Neural cell (in vitro differentiated cells): ENCODE measurements at regions not wholly inside any gene's neighbourhood (a gene's known extent, or its start where the extent isn't known, plus 50 kb on each side); places are given as distances from the start of the nearest gene placed in this dataset.

Experiments used
- H2AFZ ChIP-seq: fragments of 200-600, 300-800 bp; sonication (generic), shearing (Covaris generic); 2 replicates; pipeline ENCODE4 v1.6.0; 2014; ENCODE audit warnings: low read depth, mild to moderate bottlenecking, antibody characterized with exemption, low read length, moderate library complexity
- H3F3A ChIP-seq: fragments of 200-600 bp; shearing (Covaris generic); 2 replicates; pipeline ENCODE4 v1.6.1; 2016; ENCODE audit warnings: mild to moderate bottlenecking, moderate library complexity, mixed read lengths, antibody characterized with exemption, low read length; ENCODE audit not compliant: insufficient read depth, poor library complexity, severe bottlenecking
- H3K27ac ChIP-seq: fragments of 200-600, 300-800 bp; sonication (generic), shearing (Covaris generic); 2 replicates; pipeline ENCODE4 v1.5.1; 2014; ENCODE audit warnings: mild to moderate bottlenecking, low read length, moderate library complexity
- H3K27me3 ChIP-seq: fragments of 300-800, 200-600 bp; sonication (generic), shearing (Covaris generic); 2 replicates; pipeline ENCODE4 v1.6.0; 2014; ENCODE audit warnings: mild to moderate bottlenecking, low read depth, low read length, moderate library complexity; ENCODE audit not compliant: insufficient read depth
- H3K36me3 ChIP-seq: fragments of 300-800, 200-600 bp; sonication (generic), shearing (Covaris generic); 2 replicates; pipeline ENCODE4 v1.5.1; 2014; ENCODE audit warnings: mild to moderate bottlenecking, antibody characterized with exemption, low read length, moderate library complexity; ENCODE audit not compliant: insufficient read depth
- H3K4me2 ChIP-seq: fragments of 300-800, 200-600 bp; sonication (generic), shearing (Covaris generic); 2 replicates; pipeline ENCODE4 v1.6.0; 2014; ENCODE audit warnings: mild to moderate bottlenecking, low read length
- H3K4me3 ChIP-seq: fragments of 300-800, 200-600 bp; sonication (generic), shearing (Covaris generic); 2 replicates; pipeline ENCODE4 v1.5.1; 2014; ENCODE audit warnings: mild to moderate bottlenecking, low read length, moderate library complexity
- H3K79me2 ChIP-seq: fragments of 200-600 bp; shearing (Covaris generic); replicated peaks from 2 replicates; pipeline ENCODE4 v1.6.0; 2014; ENCODE audit warnings: mild to moderate bottlenecking, low read length, moderate library complexity; ENCODE audit not compliant: insufficient read depth
- H3K9ac ChIP-seq: fragments of 300-800, 200-600 bp; sonication (generic), shearing (Covaris generic); 2 replicates; pipeline ENCODE4 v1.6.1; 2016; ENCODE audit warnings: mild to moderate bottlenecking, low read length, mixed read lengths
- H3K9me2 ChIP-seq: fragments of 200-600 bp; shearing (Covaris generic); 2 replicates; pipeline ENCODE4 v1.6.1; 2016; ENCODE audit warnings: mild to moderate bottlenecking, low read length, mixed read lengths; ENCODE audit not compliant: insufficient read depth
- H3K9me3 ChIP-seq: fragments of 200-600, 300-800 bp; sonication (generic), shearing (Covaris generic); 2 replicates; pipeline ENCODE4 v1.6.1; 2016; ENCODE audit warnings: mild to moderate bottlenecking, mixed run types, low read length, moderate library complexity, mixed read lengths
- H4K20me1 ChIP-seq: fragments of 200-600 bp; shearing (Covaris generic); 2 replicates; pipeline ENCODE4 v1.6.1; 2016; ENCODE audit warnings: mild to moderate bottlenecking, mixed run types; ENCODE audit not compliant: insufficient read depth
- EP300 ChIP-seq: fragments of 450-650 bp; conservative IDR thresholded peaks from 2 replicates; pipeline ENCODE4 v1.6.1; 2014; ENCODE audit warnings: antibody characterized with exemption, mild to moderate bottlenecking, moderate library complexity; ENCODE audit not compliant: poor library complexity, severe bottlenecking
- EZH2 ChIP-seq: fragments of 200-600, 300-800 bp; shearing (Covaris generic), sonication (generic); IDR thresholded peaks from 2 replicates; pipeline ENCODE4 v1.6.1; 2014; ENCODE audit warnings: antibody characterized with exemption, low read length, borderline replicate concordance, mild to moderate bottlenecking; ENCODE audit not compliant: insufficient read depth, poor library complexity, severe bottlenecking
- MXI1 ChIP-seq: fragments of 450-650 bp; conservative IDR thresholded peaks from 2 replicates; pipeline ENCODE4 v1.6.1; 2014; ENCODE audit warnings: antibody characterized with exemption, mild to moderate bottlenecking; ENCODE audit not compliant: poor library complexity, severe bottlenecking
- POLR2AphosphoS5 ChIP-seq: IDR thresholded peaks from 2 replicates; pipeline ENCODE4 v1.6.1; 2012
- RAD21 ChIP-seq: fragments of 450-650 bp; conservative IDR thresholded peaks from 2 replicates; pipeline ENCODE4 v1.6.1; 2014; ENCODE audit warnings: antibody characterized with exemption, mild to moderate bottlenecking, moderate library complexity
- SMC3 ChIP-seq: fragments of 450-650 bp; conservative IDR thresholded peaks from 2 replicates; pipeline ENCODE4 v1.6.1; 2014; ENCODE audit warnings: antibody characterized with exemption, mild to moderate bottlenecking, moderate library complexity; ENCODE audit not compliant: poor library complexity
- TAF1 ChIP-seq: IDR thresholded peaks from 2 replicates; pipeline ENCODE4 v1.6.1; 2012; ENCODE audit warnings: low read depth
- TF ChIP-seq, protein P1 (sequence below): IDR thresholded peaks from 2 replicates; pipeline ENCODE4 v1.6.1; 2012; ENCODE audit warnings: borderline replicate concordance
- TF ChIP-seq, protein P2 (sequence below): fragments of 450-650 bp; IDR thresholded peaks from 2 replicates; pipeline ENCODE4 v1.5.1; 2014; ENCODE audit warnings: antibody characterized with exemption, mild to moderate bottlenecking, moderate library complexity; ENCODE audit not compliant: poor library complexity, severe bottlenecking

DNA sequence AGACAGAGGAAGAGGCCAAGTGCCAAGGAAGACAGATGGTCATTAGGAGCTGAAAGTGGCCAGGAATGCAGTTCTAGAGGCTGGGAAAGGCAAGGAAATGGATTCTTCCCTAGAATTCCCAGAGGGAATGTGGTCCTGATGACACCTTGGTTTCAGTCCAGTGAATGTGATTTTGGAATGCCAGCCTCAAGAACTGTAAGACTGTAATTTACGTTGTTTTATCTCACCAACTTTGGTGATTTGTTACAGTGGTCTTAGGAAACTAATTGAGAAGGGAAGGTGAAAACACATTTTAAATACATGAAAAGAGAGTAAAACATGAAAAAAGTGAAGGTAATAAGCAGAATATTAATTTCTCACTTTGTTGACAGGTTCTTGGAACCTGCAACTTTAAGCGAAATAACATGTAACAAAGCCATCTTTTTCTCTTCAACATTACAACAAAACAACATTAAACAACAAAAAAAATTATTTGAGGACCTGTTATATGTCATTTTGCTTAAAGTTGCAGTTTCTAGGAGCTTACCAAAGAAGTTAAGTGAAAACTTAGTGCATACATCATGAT lies 370.2 kb downstream of the METTL4 start:
- TF ChIP-seq RAD21 (no peak), EZH2 (no peak), EP300 (no peak), SMC3 (no peak), POLR2AphosphoS5 (no peak), TAF1 (no peak), MXI1 (no peak)
- TF ChIP-seq, protein P1, sequence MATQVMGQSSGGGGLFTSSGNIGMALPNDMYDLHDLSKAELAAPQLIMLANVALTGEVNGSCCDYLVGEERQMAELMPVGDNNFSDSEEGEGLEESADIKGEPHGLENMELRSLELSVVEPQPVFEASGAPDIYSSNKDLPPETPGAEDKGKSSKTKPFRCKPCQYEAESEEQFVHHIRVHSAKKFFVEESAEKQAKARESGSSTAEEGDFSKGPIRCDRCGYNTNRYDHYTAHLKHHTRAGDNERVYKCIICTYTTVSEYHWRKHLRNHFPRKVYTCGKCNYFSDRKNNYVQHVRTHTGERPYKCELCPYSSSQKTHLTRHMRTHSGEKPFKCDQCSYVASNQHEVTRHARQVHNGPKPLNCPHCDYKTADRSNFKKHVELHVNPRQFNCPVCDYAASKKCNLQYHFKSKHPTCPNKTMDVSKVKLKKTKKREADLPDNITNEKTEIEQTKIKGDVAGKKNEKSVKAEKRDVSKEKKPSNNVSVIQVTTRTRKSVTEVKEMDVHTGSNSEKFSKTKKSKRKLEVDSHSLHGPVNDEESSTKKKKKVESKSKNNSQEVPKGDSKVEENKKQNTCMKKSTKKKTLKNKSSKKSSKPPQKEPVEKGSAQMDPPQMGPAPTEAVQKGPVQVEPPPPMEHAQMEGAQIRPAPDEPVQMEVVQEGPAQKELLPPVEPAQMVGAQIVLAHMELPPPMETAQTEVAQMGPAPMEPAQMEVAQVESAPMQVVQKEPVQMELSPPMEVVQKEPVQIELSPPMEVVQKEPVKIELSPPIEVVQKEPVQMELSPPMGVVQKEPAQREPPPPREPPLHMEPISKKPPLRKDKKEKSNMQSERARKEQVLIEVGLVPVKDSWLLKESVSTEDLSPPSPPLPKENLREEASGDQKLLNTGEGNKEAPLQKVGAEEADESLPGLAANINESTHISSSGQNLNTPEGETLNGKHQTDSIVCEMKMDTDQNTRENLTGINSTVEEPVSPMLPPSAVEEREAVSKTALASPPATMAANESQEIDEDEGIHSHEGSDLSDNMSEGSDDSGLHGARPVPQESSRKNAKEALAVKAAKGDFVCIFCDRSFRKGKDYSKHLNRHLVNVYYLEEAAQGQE: no peak
- TF ChIP-seq, protein P2, sequence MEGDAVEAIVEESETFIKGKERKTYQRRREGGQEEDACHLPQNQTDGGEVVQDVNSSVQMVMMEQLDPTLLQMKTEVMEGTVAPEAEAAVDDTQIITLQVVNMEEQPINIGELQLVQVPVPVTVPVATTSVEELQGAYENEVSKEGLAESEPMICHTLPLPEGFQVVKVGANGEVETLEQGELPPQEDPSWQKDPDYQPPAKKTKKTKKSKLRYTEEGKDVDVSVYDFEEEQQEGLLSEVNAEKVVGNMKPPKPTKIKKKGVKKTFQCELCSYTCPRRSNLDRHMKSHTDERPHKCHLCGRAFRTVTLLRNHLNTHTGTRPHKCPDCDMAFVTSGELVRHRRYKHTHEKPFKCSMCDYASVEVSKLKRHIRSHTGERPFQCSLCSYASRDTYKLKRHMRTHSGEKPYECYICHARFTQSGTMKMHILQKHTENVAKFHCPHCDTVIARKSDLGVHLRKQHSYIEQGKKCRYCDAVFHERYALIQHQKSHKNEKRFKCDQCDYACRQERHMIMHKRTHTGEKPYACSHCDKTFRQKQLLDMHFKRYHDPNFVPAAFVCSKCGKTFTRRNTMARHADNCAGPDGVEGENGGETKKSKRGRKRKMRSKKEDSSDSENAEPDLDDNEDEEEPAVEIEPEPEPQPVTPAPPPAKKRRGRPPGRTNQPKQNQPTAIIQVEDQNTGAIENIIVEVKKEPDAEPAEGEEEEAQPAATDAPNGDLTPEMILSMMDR: no peak
- Histone ChIP-seq H3F3A (no peaks in the 10 kb centered on the region), H4K20me1 (no peaks in the 10 kb centered on the region), H3K9me3 (no peaks in the 10 kb centered on the region), H3K4me3 (no peak overlapping the region), H2AFZ (no peak overlapping the region), H3K9ac (no peak overlapping the region), H3K27ac (no peak overlapping the region), H3K36me3 (no peaks in the 10 kb centered on the region), H3K79me2 (no peaks in the 10 kb centered on the region), H3K9me2 (no peaks in the 10 kb centered on the region), H3K27me3 (no peaks in the 10 kb centered on the region), H3K4me2 (no peak overlapping the region)

DNA sequence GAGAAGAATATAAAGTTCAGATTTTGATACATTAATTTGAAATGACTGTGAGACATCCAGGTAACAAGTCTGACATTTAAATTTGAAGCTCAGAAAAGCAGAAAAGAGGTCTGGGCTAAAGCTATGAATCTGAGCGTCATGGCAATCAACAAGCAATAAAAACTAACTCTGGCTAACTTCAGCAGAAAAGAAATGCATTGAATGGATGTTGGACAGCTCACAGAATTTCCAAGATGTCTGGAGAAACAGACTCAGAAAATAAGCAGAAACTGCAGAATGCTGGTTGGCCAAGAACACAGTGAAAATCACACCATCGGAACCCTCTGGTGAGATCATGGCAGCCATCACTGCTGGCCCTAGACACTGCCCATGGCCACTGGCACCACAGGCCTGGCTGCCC lies 366.6 kb downstream of the METTL4 start:
- Histone ChIP-seq H3K79me2 (no peaks in the 10 kb centered on the region), H3K27me3 (no peaks in the 10 kb centered on the region), H3K9ac (no peak overlapping the region), H3K36me3 (no peaks in the 10 kb centered on the region), H3K27ac (no peak overlapping the region), H3K4me3 (no peak overlapping the region), H2AFZ (no peak overlapping the region), H3K4me2 (no peak overlapping the region), H3K9me2 (no peaks in the 10 kb centered on the region), H4K20me1 (no peaks in the 10 kb centered on the region), H3K9me3 (no peaks in the 10 kb centered on the region), H3F3A (no peaks in the 10 kb centered on the region)
- TF ChIP-seq TAF1 (no peak), MXI1 (no peak), POLR2AphosphoS5 (no peak), EZH2 (no peak), SMC3 (no peak), EP300 (no peak), RAD21 (no peak)
- TF ChIP-seq, protein P2: no peak
- TF ChIP-seq, protein P1: no peak
